GM19240 (cell line): ENCODE measurements at regions not wholly inside any gene's neighbourhood (a gene's known extent, or its start where the extent isn't known, plus 50 kb on each side); places are given as distances from the start of the nearest gene placed in this dataset.
"Not testable (repeated sequence)": the region's sequence is repeated elsewhere in the genome, so short reads cannot be mapped to it uniquely, and the experiment has no call there.

ENCODE experiments used
- DNase-seq: peaks from one replicate; pipeline ENCODE4 v3.0.0; 2011; ENCODE audit warnings: low spot score; ENCODE audit not compliant: insufficient read length

GRCh38 chr5:143898916-143899591 is 87.1 kb downstream of the HMHB1 start:
- no peak for DNase-seq

GRCh38 chr5:143908959-143909358 is 97.0 kb downstream of the HMHB1 start:
- DNase-seq, result no peak

GRCh38 chr5:143913008-143913752 is 101.2 kb downstream of the HMHB1 start:
- DNase-seq, result no peak

DNA sequence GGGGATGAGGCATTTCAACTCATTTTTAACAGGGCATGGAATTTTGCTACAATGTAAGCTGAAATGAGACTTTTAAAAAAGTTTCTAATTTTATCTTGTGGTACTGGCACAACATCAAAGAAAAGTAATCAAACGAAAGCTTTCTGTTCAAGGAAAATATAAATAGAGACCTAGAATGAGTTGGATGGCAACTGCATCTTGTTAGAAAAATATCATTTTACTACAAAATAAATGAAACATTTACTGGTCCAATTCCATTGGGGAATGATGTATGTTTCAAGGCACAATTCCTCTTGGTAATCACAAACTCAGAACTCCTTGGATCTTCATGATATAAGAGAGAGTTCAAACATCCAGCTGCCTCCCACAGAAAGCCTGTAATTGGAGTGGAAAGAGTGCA is 102.8 kb downstream of the HMHB1 start:
- no peak for DNase-seq

DNA sequence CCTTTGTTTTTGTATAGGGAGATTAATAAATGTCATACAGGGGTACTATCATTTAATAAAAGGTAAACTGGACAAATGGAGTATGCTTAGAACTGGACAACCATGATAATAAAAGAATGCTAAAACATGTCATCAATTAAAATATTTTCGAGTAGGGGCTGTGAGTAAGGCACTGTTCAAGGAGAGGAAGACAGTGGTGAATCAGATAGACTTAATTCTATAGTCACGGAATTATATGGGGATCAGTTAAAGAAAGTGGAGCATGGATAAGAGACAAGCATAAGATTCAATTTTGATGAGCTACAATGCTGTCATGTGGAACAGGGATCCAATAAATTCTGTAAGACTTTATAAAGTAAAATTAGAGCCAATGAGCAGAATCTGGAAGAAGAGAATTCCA is 104.5 kb downstream of the HMHB1 start:
- DNase-seq, result no peak

GRCh38 chr5:143918961-143919360 is 107.0 kb downstream of the HMHB1 start:
- no peak for DNase-seq

GRCh38 chr5:143920772-143921171 is 108.8 kb downstream of the HMHB1 start:
- DNase-seq, result no peak

DNA sequence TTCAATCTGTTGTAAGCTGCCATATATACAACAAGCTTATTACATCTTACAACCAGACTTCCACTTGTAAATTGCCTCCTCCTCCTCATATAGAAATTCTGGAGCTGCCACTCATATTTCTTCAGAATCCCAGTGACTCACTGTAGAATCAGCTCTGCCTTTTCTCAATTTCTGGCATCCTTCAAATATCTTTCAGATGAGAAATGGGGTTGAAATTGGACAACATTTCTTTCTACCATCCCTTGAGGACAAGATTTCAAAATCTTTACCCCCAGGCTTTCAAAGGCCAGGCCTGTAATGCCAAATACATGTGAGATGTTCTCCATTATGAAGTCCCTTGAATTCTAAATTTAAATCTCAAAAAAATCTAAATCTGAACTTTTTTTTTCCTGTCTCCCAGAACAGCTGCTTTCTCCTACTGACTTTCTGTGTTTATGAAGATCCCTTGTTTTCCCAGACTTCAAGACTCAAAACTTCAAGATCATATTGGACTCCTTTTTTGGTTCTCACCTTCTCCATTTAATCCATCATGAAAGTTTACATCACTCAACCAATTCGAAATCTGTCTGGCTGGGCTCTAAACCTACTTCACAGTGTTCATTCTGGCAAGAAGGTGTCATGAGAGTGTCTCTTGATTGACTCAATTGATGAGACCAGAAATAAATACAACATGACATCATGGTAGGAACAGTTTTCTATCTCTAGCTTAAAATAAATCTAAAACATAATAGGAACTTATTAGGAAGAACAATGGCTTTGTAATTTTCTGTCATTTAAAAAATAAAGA is 109.8 kb downstream of the HMHB1 start:
- DNase-seq, result no peak

DNA sequence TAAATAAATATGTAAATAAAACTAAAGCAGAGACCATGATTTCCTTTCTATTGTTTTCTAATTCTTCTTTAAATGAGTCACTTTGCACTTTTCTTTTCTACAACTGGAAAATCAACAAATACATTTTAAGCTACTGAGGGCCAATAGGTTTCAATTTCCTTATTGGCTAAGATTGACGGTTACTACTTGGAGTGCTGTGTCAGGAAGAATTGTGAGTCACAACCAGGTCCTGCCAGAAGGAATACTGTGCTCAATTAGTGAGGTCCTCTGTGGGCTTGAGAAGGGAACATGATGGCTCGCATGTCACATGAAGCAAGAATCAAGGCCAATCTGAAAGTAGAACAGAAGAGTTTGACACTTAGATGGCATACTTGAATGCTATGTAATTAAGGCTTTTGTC is 110.8 kb downstream of the HMHB1 start:
- no peak for DNase-seq

GRCh38 chr5:143923634-143924266 is 111.8 kb downstream of the HMHB1 start:
- peak; percentile 5 for DNase-seq

DNA sequence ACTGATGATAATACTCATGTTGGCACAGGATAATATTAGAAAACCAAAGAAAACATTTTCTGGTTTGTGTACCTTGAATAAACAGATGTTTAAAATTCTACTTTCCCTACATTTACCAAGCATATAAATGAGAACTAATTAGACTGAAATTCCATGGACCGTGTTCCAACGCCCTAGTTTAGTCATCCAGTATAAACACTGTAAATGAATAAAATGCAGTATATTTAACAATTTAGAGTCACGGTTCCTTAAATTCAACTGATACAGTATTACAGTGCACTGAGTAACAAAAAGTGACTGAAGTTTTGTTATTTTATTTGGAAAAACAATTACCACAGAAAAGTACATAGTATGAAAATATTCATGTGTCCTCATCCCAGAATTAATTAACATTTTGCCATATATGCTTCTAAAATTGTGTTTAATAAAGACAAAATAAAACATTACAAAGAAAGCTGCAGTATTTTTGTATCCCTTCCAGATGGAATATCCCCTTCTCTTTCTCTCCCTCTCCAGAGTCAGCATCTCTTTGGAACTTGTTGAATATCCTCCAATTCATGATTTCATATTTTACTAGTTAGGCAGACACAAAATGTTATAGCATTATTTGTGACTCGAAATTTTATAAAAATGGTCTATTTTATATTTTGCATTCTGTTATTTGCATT is 112.5 kb downstream of the HMHB1 start:
- DNase-seq, result no peak

DNA sequence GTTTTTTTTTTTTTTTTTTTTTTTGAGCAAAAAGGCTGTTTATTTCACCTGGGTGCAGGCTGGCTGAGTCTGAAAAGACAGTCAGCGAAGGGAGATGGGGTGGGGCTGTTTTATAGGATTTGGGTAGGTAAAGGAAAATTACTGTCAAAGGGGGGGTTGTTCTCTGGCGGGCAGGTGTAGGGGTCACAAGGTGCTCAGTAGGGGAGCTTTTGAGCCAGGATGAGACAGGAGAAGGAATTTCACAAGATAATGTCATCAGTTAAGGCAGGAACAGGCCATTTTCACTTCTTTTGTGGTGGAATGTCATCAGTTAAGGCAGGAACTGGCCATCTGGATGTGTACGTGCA is 113.0 kb downstream of the HMHB1 start:
- not testable (repeated sequence) for DNase-seq

GRCh38 chr5:143929486-143929885 is 117.5 kb downstream of the HMHB1 start:
- no peak for DNase-seq

- no peak for DNase-seq
Measured at GRCh38 chr5:143930561-143930960, 118.6 kb downstream of the HMHB1 start.

DNA sequence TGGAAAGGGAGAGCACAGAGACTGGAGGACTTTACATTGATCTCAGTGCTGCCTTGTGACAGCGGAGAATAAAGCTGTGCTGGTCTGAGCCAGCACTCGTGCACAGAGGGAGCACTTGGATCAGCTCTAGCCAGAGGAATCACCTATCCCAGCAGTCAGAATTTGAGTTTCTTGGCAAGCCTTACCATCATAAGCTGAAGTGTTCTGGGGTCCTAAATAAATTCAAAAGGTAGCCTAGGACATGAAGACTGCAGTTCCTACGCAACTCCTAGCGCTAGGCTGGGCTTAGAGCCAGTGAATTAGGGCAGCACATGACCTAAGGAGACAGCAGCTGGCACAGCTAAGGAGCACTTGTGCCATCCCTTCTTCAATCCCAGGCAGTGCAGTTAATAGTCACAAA is 119.5 kb downstream of the HMHB1 start:
- DNase-seq, result no peak

GRCh38 chr5:143931986-143932385 is 120.0 kb downstream of the HMHB1 start:
- no peak for DNase-seq

DNA sequence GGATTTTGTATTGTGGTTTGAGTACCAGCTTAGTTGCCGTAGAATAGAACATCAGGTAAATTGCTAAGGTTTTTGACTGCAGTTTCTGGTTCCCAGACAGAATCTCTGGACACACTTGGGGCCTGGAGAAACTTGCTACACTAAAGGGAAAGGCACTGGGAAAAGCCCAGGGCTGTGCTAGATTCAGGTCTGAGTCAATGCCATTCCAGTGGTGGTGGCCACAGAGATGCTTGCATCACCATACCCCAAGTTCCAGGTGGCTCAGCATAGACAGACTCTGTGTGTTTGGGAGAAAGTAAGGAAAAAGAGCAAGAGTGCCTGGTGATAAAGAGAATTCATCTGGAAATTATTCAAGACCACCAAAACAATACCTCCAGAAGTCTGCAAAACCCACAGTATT is 120.6 kb downstream of the HMHB1 start:
- no peak for DNase-seq

DNA sequence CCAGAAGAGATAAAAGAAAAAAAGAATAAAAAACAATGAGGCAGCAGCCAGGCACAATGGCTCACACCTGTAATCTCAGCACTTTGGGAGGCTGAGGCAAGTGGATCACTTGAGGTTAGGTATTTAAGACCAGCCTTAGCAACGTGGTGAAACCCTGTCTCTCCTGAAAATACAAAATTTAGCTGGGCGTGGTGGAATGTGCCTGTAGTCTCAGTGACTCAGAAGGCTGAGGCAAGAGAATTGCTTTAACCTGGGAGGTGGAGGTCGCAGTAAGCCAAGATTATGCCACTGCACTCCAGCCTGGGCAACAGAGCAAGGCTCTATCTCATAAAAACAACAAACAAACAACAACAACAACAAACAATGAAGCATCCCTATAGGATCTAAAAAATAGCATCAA is 121.5 kb downstream of the HMHB1 start:
- no peak for DNase-seq

DNA sequence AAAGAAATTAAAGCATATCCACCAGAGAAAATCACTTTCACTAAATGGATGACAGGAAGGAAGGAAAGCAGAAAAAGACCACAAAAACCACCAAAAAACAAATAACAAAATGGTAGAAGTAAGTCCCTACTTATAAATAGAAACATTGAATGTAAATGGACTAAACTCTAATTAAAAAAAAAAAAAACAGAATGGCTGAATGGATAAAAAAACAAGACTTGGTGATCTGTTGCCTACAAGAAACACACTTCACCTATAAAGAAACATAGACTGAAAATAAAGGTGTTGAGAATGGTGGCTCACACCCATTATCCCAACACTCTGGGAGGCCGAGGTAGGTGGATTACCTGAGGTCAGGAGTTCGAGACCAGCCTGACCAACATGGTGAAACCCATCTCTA is 122.9 kb downstream of the HMHB1 start:
- DNase-seq, result no peak

- no peak for DNase-seq
Measured at GRCh38 chr5:143938230-143938629, 126.3 kb downstream of the HMHB1 start.

GRCh38 chr5:143946837-143947236 is 134.9 kb downstream of the HMHB1 start:
- DNase-seq, result no peak
